HG02642 (cell line): ENCODE measurements at regions not wholly inside any gene's neighbourhood (a gene's known extent, or its start where the extent isn't known, plus 50 kb on each side); places are given as distances from the start of the nearest gene placed in this dataset.

Source experiments
- ATAC-seq: cut with Tn5 transposase; IDR thresholded peaks from one replicate; pipeline ENCODE4 v1.9.1; 2021; ENCODE audit warnings: mild to moderate bottlenecking; ENCODE audit not compliant: unreplicated experiment, poor library complexity

DNA sequence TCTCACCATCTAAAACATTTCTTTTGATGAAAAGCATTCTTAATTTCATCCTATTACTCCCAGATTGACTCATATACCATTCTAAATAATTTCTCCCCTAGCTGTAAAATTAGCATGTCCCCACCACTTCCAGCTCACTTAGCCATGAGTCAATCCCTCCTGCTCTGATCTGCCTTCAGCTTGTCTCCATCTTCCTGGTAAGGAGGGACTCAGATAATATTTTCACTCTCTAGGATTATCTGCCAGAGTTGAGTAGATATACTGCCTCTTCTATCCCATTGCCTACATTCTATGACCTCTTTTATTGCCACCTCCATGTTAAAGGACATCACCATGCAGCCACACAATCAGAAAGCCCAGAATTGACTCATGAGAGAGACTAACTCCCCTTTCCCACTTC, 348.8 kb upstream of the POU3F2 start:
- no peak for ATAC-seq

- no peak for ATAC-seq
Measured at GRCh38 chr6:98486057-98486456, 348.3 kb upstream of the POU3F2 start.

DNA sequence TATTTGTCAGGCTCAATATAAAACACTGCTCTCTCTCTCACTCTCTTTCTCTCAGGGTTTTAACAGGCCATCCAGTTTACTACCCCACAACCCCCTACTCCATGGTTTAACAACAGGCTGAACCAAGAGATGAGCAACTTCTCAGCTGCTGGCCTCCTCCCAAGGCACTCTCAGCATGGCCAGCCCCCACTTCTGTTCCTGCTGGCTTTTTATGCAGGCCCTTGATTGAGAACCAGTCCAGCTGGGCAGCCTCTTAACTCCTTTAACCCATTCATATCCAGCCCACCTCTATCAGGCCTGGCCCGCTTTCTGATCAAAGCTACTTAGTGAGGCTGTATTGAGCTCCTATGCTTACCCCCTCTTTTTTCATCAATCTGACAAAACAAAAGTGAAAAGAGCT, 346.8 kb upstream of the POU3F2 start:
- no peak for ATAC-seq

DNA sequence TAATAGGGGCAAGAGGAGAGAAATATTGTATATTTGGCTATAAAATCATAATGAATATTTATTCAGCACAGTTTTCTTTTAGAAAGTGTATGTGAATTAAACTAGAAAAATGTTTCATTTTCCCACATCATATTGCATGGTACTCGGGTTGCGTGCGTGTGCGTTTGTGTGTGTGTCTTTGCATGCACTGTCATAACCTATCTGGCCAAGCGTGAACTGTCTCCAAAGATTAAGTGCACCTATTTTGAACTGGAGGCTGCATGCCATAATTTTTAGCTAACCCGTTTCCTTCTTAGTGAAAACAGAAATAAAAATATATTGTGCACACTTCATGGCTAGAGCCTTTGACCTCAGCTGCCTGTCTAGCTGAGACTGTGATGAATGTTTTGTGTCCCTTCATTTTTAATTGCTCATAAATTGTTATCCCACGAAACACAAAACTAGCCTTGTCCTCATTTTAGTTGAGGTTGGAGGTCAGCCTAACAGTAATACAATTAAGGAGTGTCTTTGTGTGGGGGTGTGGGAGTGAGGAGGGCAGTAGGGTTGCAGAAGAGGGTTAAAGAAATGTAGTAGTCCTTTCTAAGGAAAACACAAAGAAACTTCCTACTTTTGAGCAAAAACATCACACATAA, 336.1 kb upstream of the POU3F2 start:
- ATAC-seq: no peak

- no peak for ATAC-seq
Measured at GRCh38 chr6:98498866-98499265, 335.5 kb upstream of the POU3F2 start.

DNA sequence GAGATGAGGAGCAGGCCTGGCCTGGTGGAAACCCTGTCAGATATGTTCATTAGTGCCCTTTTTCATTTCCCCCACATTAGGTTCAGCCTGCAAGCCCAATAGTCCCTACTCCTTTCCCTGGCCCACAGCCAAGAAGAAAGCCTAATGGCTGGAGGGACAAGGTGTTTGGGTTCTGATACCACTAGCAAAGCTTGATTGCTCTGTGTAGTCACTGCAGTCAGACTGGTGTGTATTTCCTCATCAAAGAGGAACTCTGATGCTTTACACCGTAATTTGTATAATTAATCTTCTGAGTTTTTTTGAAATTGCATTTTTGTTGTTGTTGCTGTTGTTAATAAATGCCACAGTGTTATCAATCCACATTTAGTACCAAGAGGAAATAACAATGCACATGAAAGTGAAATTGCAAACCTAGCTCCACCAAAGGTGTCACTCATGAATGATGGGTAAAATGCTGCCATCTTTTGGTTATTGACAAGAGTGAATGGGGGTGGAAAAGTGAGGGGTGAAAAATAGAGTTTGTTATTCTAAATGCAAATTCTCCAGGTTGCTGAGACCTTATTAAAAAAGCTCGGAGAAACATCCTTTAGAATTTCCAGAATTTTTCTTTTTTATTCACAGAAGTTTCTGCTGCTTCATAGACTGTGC, 320.2 kb upstream of the POU3F2 start:
- no peak for ATAC-seq

- ATAC-seq: no peak
Measured at GRCh38 chr6:98514796-98515195, 319.6 kb upstream of the POU3F2 start.

DNA sequence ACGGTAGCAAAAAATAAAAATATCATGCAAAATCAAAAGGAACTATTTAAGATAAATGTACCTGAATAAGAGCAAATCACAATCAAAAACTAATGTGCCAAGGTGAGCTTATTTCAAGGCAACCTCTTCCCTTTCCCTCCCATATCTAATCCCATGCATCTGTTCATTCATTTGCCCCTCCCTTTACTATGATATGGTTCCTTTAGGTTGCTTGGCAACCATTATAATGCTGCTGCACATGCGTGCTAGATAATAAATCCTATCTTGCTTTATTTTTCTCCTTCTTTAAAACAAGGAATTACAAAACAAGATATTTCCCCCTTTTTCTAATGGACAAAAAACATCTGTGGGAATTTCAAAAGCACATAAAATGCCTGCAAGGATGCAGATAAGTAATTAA, 318.2 kb upstream of the POU3F2 start:
- ATAC-seq: no peak

GRCh38 chr6:98516866-98517265, 317.5 kb upstream of the POU3F2 start:
- ATAC-seq: no peak

DNA sequence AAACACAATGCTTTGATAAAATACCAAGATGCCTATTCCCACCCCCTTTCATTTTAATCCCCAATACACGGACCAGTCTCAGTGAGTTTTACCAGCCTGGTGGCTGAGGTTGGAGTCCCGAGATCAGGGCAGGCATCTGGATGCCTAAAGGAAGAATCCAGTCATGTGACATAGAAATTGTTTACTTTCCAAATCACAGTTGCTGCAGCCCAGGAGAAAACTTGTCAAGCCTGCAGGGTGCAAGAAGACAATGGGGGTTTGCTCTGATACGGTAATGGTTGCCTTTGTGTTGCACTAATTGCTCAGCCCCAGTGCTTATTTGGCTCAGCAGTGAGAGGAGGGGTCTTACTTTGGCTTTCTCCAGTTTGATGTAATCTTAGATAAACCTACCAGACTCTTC, 308.5 kb upstream of the POU3F2 start:
- no peak for ATAC-seq

- no peak for ATAC-seq
Measured at GRCh38 chr6:98526465-98526864, 307.9 kb upstream of the POU3F2 start.

- ATAC-seq: no peak
Measured at GRCh38 chr6:98529364-98529763, 305.0 kb upstream of the POU3F2 start.

GRCh38 chr6:98530732-98531131, 303.6 kb upstream of the POU3F2 start:
- ATAC-seq: no peak

DNA sequence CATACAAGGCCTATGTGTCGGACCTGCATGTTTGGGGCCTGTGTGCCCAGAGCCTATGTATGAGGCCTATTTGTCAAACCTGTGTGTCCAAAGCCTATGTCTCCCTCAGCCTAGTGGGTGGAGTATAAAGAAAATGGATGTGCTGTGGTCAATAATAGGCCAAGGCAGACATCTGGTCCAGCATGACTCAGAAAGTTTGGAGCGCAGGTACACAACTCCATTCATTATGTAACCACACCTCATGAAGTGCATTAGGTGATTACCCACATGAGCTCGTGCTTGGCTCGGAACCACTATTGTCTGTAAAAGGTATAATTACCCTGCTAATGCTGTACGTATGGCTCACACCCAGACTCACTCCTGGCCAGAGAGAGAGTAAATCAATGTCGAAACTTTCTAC, 302.4 kb upstream of the POU3F2 start:
- no peak for ATAC-seq

- ATAC-seq: no peak
Measured at GRCh38 chr6:98539741-98540140, 294.6 kb upstream of the POU3F2 start.

- ATAC-seq: no peak
Measured at GRCh38 chr6:98546376-98546775, 288.0 kb upstream of the POU3F2 start.

- ATAC-seq: no peak
Measured at GRCh38 chr6:98547151-98547550, 287.2 kb upstream of the POU3F2 start.

- no peak for ATAC-seq
Measured at GRCh38 chr6:98547634-98548033, 286.7 kb upstream of the POU3F2 start.

DNA sequence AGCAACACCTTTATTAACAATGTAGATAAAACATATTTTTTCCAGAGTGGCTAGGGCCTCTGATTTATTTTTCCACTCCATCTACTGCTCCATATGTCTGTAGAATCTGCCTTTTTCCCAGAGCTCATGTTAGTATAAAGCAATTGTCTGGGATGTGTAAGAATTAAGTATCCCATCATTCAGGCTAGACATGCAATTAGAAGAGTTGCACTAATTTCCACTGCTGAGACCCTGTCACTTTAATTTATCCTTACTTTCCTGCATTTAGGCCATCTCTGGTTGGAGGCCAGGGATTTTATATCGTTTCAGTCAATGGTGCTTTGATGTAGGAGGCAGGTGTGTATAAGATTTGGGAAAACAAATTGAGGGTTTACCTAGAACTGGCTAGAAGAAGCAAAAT, 286.1 kb upstream of the POU3F2 start:
- ATAC-seq: no peak

- ATAC-seq: no peak
Measured at GRCh38 chr6:98560418-98560817, 274.0 kb upstream of the POU3F2 start.

DNA sequence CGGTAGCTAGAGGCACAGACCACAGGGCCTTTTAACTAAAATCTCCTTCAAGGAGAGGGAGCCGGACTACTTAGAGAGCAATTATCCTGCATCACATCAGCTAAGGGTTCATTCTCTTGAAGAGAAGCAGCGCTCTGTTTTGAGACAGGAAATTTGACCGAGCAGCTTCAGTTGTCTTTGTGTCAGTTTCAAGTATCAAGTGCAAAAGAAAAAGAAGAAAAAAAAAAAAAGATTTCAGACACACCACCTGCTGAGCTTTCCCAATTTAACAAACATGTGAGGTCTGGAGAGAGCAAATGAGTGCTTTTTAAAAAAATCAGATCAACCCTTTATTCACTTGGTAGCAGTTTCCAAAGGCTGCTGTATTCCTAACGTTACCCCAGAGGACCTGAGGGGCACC, 273.5 kb upstream of the POU3F2 start:
- no peak for ATAC-seq

DNA sequence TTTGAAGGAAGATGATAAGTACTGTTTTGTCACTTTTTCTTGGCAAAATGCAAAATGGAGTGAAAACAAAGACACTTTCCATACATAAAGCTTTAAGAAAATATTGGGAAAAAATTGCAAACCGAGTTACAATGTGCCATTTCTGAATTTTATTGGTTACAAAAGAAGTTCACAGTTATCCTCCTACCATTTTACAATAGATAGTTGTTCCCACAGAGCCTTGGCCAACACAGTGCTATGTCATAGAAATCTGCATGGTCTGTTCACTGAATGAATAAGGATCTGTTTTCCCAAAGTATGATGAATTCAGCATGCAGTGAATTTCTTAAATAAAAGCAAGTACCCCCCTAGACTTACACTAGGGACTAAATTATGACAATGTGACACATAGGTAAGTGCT, 268.2 kb upstream of the POU3F2 start:
- ATAC-seq: no peak
